HCT116 (cell line): ENCODE measurements at regions not wholly inside any gene's neighbourhood (a gene's known extent, or its start where the extent isn't known, plus 50 kb on each side); places are given as distances from the start of the nearest gene placed in this dataset.

Source experiments
- ATAC-seq: fragments of 200-7000 bp; cut with Tn5 transposase; 2 replicates; pipeline ENCODE4 v1.9.1; 2020; ENCODE audit warnings: mild to moderate bottlenecking, moderate library complexity
- BruUV-seq: library from RNA; stranded (reverse); fragments of 400-500 nt; replicated peaks from 2 replicates; lab custom pipeline; 2021; lab: Mats Ljungman, UMichigan
- CTCF ChIA-PET: fragments of 300-600 bp; sonication (Branson Sonifier 250); formaldehyde crosslinking; loops from one replicate; lab custom pipeline; 2021; ENCODE audit warnings: antibody characterized with exemption; lab: Charles Lee
- POLR2A ChIA-PET: fragments of 300-600, 350-600 bp; sonication (Branson Sonifier 250); formaldehyde crosslinking; loops from one replicate; lab custom pipeline; 2021; ENCODE audit warnings: antibody characterized with exemption; lab: Charles Lee
- RAD21 ChIA-PET, 2 experiments: fragments of 300-600 bp; sonication (Branson Sonifier 250); formaldehyde crosslinking; loops; one replicate each; lab custom pipeline; 2023; ENCODE audit warnings: low total read pairs in 2 of 2; ENCODE audit not compliant: uncharacterized antibody in 2 of 2, unreplicated experiment in 2 of 2, low non-redundant PET in 1 of 2; lab: Charles Lee
- DNase-seq: peaks from one replicate; pipeline ENCODE4 v3.0.0-alpha.2; 2010; ENCODE audit warnings: low read depth, low spot score
- H2AFZ ChIP-seq: fragments of 200-600 bp; shearing (Covaris generic), sonication (generic); 2 replicates; pipeline ENCODE4 v1.6.1; 2017; ENCODE audit warnings: low read depth, mixed run types, mixed read lengths, antibody characterized with exemption, low read length; ENCODE audit not compliant: poor library complexity, severe bottlenecking
- H3K27ac ChIP-seq: 2 replicates; pipeline ENCODE4 v1.5.1; 2012; ENCODE audit warnings: low read depth, low read length
- H3K27me3 ChIP-seq: fragments of 200-600 bp; sonication (generic); 2 replicates; pipeline ENCODE4 v1.6.1; 2016; ENCODE audit warnings: mixed run types, low read length, mixed read lengths; ENCODE audit not compliant: insufficient read depth
- H3K36me3 ChIP-seq, 2 experiments: fragments of 200-500 bp in 1 of 2; fragments of 200-600 bp in 1 of 2; sonication (Bioruptor generic) in 1 of 2; sonication (generic) in 1 of 2; 2 replicates each; pipeline versions ENCODE4 v1.5.1 to v1.6.1; 2014 to 2016; ENCODE audit warnings: low read length in 2 of 2, inconsistent platforms in 1 of 2, mixed read lengths in 1 of 2, mixed run types in 1 of 2; ENCODE audit not compliant: insufficient read depth in 2 of 2, control insufficient read depth in 1 of 2
- H3K4me1 ChIP-seq, 2 experiments: fragments of 200-600 bp in 1 of 2; sonication (generic) in 1 of 2; 2 replicates each; pipeline versions ENCODE4 v1.5.1 to v1.6.1; 2012 to 2017; ENCODE audit warnings: low read length in 2 of 2, inconsistent platforms in 1 of 2, mild to moderate bottlenecking in 1 of 2, mixed read lengths in 1 of 2, mixed run types in 1 of 2, moderate library complexity in 1 of 2; ENCODE audit not compliant: insufficient read depth in 2 of 2, control insufficient read depth in 1 of 2
- H3K4me2 ChIP-seq: fragments of 200-600 bp; sonication (generic); 2 replicates; pipeline ENCODE4 v1.6.1; 2017; ENCODE audit warnings: mixed run types, low read length, mixed read lengths
- H3K4me3 ChIP-seq, 2 experiments: fragments of 200-600 bp in 1 of 2; sonication (generic) in 1 of 2; replicated peaks in 1 of 2; 2 replicates each; pipeline ENCODE4 v1.5.1; 2011 to 2016; ENCODE audit warnings: low read length in 2 of 2, control low read depth in 1 of 2, low read depth in 1 of 2, mild to moderate bottlenecking in 1 of 2, mixed read lengths in 1 of 2, mixed run types in 1 of 2
- H3K79me2 ChIP-seq: fragments of 200-600 bp; sonication (generic); 2 replicates; pipeline ENCODE4 v1.6.1; 2017; ENCODE audit warnings: mild to moderate bottlenecking, mixed run types, low read length, moderate library complexity, mixed read lengths; ENCODE audit not compliant: insufficient read depth
- H3K9ac ChIP-seq: fragments of 200-600 bp; sonication (generic); 2 replicates; pipeline ENCODE4 v1.6.1; 2016; ENCODE audit warnings: low read length, mixed read lengths
- H3K9me2 ChIP-seq: fragments of 200-600 bp; sonication (generic), shearing (Covaris generic); 2 replicates; pipeline ENCODE4 v1.6.1; 2017; ENCODE audit warnings: mixed run types, mild to moderate bottlenecking, moderate library complexity; ENCODE audit not compliant: insufficient read depth
- H3K9me3 ChIP-seq, 2 experiments: fragments of 200-500 bp in 1 of 2; fragments of 200-600 bp in 1 of 2; sonication (Bioruptor generic) in 1 of 2; sonication (generic) in 1 of 2; 2 replicates each; pipeline ENCODE4 v1.6.1; 2014 to 2017; ENCODE audit warnings: low read length in 2 of 2, mixed read lengths in 2 of 2, inconsistent platforms in 1 of 2, low read depth in 1 of 2, mild to moderate bottlenecking in 1 of 2, mixed run types in 1 of 2, moderate library complexity in 1 of 2; ENCODE audit not compliant: control insufficient read depth in 1 of 2, insufficient read depth in 1 of 2
- H4K20me1 ChIP-seq: fragments of 200-600 bp; sonication (generic), shearing (Covaris generic); 2 replicates; pipeline ENCODE4 v1.6.1; 2017; ENCODE audit warnings: mixed run types, mild to moderate bottlenecking, moderate library complexity; ENCODE audit not compliant: insufficient read depth
- CBX3 ChIP-seq: IDR thresholded peaks from 2 replicates; pipeline ENCODE4 v1.6.1; 2012; ENCODE audit warnings: low read depth
- CEBPB ChIP-seq: IDR thresholded peaks from 2 replicates; pipeline ENCODE4 v1.6.1; 2012; ENCODE audit warnings: low read depth
- EZH2 ChIP-seq: fragments of 200-600 bp; sonication (generic); IDR thresholded peaks from 2 replicates; pipeline ENCODE4 v1.6.1; 2017; ENCODE audit warnings: antibody characterized with exemption, mixed run types
- FOSL1 ChIP-seq: IDR thresholded peaks from 2 replicates; pipeline ENCODE4 v1.6.1; 2012; ENCODE audit warnings: low read depth
- JUND ChIP-seq: IDR thresholded peaks from 2 replicates; pipeline ENCODE4 v1.6.1; 2012
- RAD21 ChIP-seq: IDR thresholded peaks from 2 replicates; pipeline ENCODE4 v1.6.1; 2012; ENCODE audit warnings: low read depth, mild to moderate bottlenecking
- SIN3A ChIP-seq: IDR thresholded peaks from 2 replicates; pipeline ENCODE4 v1.6.1; 2012; ENCODE audit warnings: low read depth
- YY1 ChIP-seq: IDR thresholded peaks from 2 replicates; pipeline ENCODE4 v1.6.1; 2011; ENCODE audit warnings: low read length, low read depth, moderate library complexity, mild to moderate bottlenecking; ENCODE audit not compliant: insufficient replicate concordance; ENCODE audit errors: extremely low read depth
- ZNF274 ChIP-seq: fragments of 200-500 bp; sonication (Bioruptor generic); IDR thresholded peaks from 2 replicates; pipeline ENCODE4 v1.6.1; 2014; ENCODE audit warnings: mild to moderate bottlenecking, low read depth, low read length, inconsistent platforms
- intact Hi-C: fragments of 100-400 bp; cut with micrococcal nuclease; formaldehyde crosslinking; loops from 2 replicates; pipeline ENCODE4 v1.10.0; 2022
- TF ChIP-seq, protein P1 (sequence below): IDR thresholded peaks from 2 replicates; pipeline ENCODE4 v1.6.1; 2012
- TF ChIP-seq, protein P2 (sequence below), 3 experiments: fragments of 200-600 bp in 1 of 3; sonication (generic) in 1 of 3; IDR thresholded peaks in 2 of 3; conservative IDR thresholded peaks in 1 of 3; 2 replicates each; pipeline ENCODE4 v1.5.1; 2012 to 2017; ENCODE audit warnings: low read depth in 2 of 3, low read length in 2 of 3, antibody characterized with exemption in 1 of 3, borderline replicate concordance in 1 of 3, control low read depth in 1 of 3, mild to moderate bottlenecking in 1 of 3, mixed read lengths in 1 of 3, mixed run types in 1 of 3, moderate library complexity in 1 of 3; ENCODE audit not compliant: insufficient read depth in 1 of 3
- TF ChIP-seq, protein P3 (sequence below): IDR thresholded peaks from 2 replicates; pipeline ENCODE4 v1.6.1; 2012

DNA sequence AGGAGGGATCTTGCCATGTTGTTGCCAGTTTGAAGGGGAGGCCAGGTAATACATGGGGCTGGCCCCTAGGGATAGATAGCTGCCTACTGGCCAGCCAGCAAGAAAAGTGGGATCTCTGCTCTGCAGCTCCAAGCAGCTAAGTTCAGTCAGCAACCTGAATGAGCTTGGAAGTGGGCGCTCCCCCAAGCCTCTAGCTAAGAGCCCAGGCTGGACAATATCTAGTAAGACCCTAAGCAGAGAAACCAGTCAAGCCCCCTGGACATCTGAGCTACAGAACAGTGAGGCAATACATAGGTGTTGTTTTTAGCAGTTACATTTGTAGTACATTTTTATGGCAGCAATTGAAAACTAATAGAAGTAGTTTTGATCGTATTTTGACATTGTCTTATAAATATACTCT is 409.8 kb upstream of the SMIM21 start:
- Histone ChIP-seq H3K9me2 (no peaks in the 10 kb centered on the region), H3K9me3 (no peaks in the 10 kb centered on the region), H3K4me2 (no peak overlapping the region), H3K9ac (no peak overlapping the region), H3K27ac (no peak overlapping the region), H4K20me1 (no peaks in the 10 kb centered on the region), H3K79me2 (no peaks in the 10 kb centered on the region), H3K4me3 (no peak overlapping the region), H3K36me3 (no peaks in the 10 kb centered on the region), H3K4me1 (no peaks in the 10 kb centered on the region), H3K27me3 (peaks cover 12% of the 10 kb centered on the region; the same call in 1 of the 2 replicates), H2AFZ (no peak overlapping the region)
- DNase-seq, result no peak
- intact Hi-C loops, result no loop called here
- TF ChIP-seq FOSL1 (no peak), JUND (no peak), CBX3 (no peak), ZNF274 (no peak), EZH2 (no peak), RAD21 (no peak), CEBPB (no peak), YY1 (no peak), SIN3A (no peak)
- TF ChIP-seq, protein P1, sequence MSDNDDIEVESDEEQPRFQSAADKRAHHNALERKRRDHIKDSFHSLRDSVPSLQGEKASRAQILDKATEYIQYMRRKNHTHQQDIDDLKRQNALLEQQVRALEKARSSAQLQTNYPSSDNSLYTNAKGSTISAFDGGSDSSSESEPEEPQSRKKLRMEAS, result no peak
- TF ChIP-seq, protein P2, sequence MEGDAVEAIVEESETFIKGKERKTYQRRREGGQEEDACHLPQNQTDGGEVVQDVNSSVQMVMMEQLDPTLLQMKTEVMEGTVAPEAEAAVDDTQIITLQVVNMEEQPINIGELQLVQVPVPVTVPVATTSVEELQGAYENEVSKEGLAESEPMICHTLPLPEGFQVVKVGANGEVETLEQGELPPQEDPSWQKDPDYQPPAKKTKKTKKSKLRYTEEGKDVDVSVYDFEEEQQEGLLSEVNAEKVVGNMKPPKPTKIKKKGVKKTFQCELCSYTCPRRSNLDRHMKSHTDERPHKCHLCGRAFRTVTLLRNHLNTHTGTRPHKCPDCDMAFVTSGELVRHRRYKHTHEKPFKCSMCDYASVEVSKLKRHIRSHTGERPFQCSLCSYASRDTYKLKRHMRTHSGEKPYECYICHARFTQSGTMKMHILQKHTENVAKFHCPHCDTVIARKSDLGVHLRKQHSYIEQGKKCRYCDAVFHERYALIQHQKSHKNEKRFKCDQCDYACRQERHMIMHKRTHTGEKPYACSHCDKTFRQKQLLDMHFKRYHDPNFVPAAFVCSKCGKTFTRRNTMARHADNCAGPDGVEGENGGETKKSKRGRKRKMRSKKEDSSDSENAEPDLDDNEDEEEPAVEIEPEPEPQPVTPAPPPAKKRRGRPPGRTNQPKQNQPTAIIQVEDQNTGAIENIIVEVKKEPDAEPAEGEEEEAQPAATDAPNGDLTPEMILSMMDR (IDR thresholded peaks at IDR 0.05 in 2 of 3, conservative IDR thresholded peaks at IDR 0.05 in 1 of 3; ENCODE audit: borderline replicate concordance in 1 of 3, insufficient read depth in 1 of 3, low read depth in 2 of 3, low read length in 2 of 3), result no peak
- TF ChIP-seq, protein P3, sequence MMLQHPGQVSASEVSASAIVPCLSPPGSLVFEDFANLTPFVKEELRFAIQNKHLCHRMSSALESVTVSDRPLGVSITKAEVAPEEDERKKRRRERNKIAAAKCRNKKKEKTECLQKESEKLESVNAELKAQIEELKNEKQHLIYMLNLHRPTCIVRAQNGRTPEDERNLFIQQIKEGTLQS, result no peak
- ChIA-PET CTCF (no interaction called here), RAD21 (no interaction called here), POLR2A (no interaction called here)
- ATAC-seq, result no peak
- no TSS peak for BruUV-seq
